Mammary epithelial cell (primary cell): ENCODE measurements at regions not wholly inside any gene's neighbourhood (a gene's known extent, or its start where the extent isn't known, plus 50 kb on each side); places are given as distances from the start of the nearest gene placed in this dataset.

Experiments used
- CTCF ChIP-seq, 2 donors: IDR thresholded peaks in 1 of 2; conservative IDR thresholded peaks in 1 of 2; 2 replicates each; pipeline ENCODE4 v1.5.1; 2011 to 2012; ENCODE audit warnings: inconsistent platforms in 2 of 2, low read length in 2 of 2, mild to moderate bottlenecking in 2 of 2, control low read depth in 1 of 2, low read depth in 1 of 2; ENCODE audit not compliant: insufficient read depth in 1 of 2; ENCODE audit errors: extremely low read depth in 1 of 2
- EZH2 ChIP-seq: IDR thresholded peaks from 2 replicates; pipeline ENCODE4 v1.6.1; 2012; ENCODE audit warnings: low read length, inconsistent platforms, borderline replicate concordance

- TF ChIP-seq CTCF (conservative IDR thresholded peaks at IDR 0.05 in 1 of 2, IDR thresholded peaks at IDR 0.05 in 1 of 2; ENCODE audit: extremely low read depth in 1 of 2, insufficient read depth in 1 of 2, low read depth in 1 of 2, low read length in 2 of 2) (no peak), EZH2 (no peak)
Observed at GRCh38 chr1:38690790-38691449, 168.7 kb downstream of the RRAGC start.
